ENCODE measurements at regions not wholly inside any gene's neighbourhood (a gene's known extent, or its start where the extent isn't known, plus 50 kb on each side); places are given as distances from the start of the nearest gene placed in this dataset.

DNA sequence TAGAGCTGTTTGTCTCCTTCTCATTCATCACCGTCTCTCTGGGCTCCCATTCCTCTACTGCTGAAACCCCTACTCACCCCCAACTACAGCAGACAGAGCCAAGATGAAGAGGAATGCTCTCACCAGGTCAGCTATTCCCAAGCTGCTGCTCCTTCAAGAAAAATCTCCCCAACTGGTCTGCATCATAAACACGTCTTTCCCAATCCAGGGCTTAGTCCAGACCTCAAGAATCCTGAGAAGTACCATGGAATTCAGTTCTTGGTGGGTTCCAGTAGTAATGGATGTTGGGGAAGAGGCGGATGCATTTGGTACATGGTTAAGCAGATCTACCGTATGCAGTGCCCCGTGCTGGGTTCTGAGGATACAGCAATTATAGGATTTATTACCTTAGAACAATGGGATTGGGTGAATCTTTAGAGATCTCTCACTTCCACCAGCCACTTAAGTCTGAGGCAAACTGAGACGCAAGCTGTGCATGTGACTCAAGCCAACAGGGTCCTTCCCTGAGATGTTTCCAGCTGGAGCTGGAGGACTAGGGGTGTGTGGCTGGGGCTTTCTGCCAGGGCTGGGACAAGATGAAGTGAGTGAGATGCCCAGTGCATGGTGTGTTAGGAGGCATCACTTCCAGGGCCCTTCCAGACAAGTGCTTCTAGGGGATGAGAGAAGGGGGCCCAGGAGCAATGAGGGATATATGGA is 232.7 kb upstream of the CDH5 start:
- TF ChIP-seq, protein P1, sequence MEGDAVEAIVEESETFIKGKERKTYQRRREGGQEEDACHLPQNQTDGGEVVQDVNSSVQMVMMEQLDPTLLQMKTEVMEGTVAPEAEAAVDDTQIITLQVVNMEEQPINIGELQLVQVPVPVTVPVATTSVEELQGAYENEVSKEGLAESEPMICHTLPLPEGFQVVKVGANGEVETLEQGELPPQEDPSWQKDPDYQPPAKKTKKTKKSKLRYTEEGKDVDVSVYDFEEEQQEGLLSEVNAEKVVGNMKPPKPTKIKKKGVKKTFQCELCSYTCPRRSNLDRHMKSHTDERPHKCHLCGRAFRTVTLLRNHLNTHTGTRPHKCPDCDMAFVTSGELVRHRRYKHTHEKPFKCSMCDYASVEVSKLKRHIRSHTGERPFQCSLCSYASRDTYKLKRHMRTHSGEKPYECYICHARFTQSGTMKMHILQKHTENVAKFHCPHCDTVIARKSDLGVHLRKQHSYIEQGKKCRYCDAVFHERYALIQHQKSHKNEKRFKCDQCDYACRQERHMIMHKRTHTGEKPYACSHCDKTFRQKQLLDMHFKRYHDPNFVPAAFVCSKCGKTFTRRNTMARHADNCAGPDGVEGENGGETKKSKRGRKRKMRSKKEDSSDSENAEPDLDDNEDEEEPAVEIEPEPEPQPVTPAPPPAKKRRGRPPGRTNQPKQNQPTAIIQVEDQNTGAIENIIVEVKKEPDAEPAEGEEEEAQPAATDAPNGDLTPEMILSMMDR (IDR thresholded peaks at IDR 0.05; ENCODE audit: insufficient read depth, low read depth, low read length) = no peak
- no peak for TF ChIP-seq EZH2 (IDR thresholded peaks at IDR 0.05; ENCODE audit: insufficient read depth, low read length)
